NB4 (cell line): ENCODE measurements at regions not wholly inside any gene's neighbourhood (a gene's known extent, or its start where the extent isn't known, plus 50 kb on each side); places are given as distances from the start of the nearest gene placed in this dataset.

ENCODE experiments used
- CTCF ChIP-seq: IDR thresholded peaks from one replicate; pipeline ENCODE4 v1.5.1; 2012; ENCODE audit warnings: low read depth, low read length
- MAX ChIP-seq: IDR thresholded peaks from 2 replicates; pipeline ENCODE4 v1.6.1; 2011; ENCODE audit warnings: low read depth, low read length
- POLR2A ChIP-seq: IDR thresholded peaks from 2 replicates; pipeline ENCODE4 v1.6.1; 2011; ENCODE audit warnings: mild to moderate bottlenecking; ENCODE audit not compliant: insufficient read length; ENCODE audit errors: extremely low read depth

- TF ChIP-seq CTCF (no peak), POLR2A (no peak), MAX (no peak)
These were observed 553.9 kb downstream of the SPRY1 start for GRCh38 chr4:123950530-123950929.
